ENCODE measurements at regions not wholly inside any gene's neighbourhood (a gene's known extent, or its start where the extent isn't known, plus 50 kb on each side); places are given as distances from the start of the nearest gene placed in this dataset.
A peak's percentile ranks its signal among the peaks of the same experiment; 100 is the strongest.
"Not testable (repeated sequence)": the region's sequence is repeated elsewhere in the genome, so short reads cannot be mapped to it uniquely, and the experiment has no call there.

DNA sequence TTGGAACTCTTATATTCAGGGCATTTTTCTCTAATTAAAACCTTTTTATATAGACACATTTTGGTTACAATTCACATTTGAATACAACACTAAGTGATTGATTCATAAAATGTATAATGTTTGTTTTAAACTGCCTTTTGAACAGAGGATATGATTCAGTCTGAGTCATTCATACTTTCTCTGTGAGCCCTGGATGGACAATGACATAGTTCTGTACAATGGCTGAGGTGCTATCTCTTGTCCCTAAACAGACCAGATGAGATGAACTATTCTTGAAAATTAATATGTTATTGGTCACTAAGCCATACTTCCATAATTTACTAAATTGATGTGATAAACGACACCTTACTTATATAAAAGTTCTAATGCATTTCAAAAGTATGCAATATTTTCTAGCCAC lies 199.7 kb upstream of the ATXN7L3B start:
- no peak for DNase-seq (ENCODE audit: low read depth)

- DNase-seq (ENCODE audit: low read depth), result no peak
These were observed 198.4 kb upstream of the ATXN7L3B start for GRCh38 chr12:74339211-74339610.

DNA sequence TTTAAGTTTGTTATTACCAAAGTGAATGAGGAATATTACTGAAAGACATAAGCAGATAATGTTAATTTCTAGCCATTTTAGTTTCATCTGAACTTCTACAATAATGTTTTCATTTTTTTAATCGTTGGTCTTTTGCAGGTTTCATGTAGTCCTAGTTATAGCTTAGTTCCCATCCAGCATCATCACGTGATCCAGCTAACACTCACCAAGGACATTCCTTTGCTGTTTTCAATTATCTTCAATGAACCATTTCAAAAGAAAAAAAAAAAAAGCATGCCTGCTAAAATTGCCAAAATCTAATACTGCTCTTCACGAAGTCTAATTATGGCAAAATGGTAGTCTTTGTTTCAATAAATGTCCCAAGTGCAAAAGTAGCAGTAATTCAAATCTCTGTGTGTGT lies 187.7 kb upstream of the ATXN7L3B start:
- peak; percentile 26 for DNase-seq (ENCODE audit: low read depth)

GRCh38 chr12:74365178-74365964 lies 172.3 kb upstream of the ATXN7L3B start:
- peak; percentile 52 for DNase-seq (ENCODE audit: low read depth)

GRCh38 chr12:74370608-74371216 lies 166.9 kb upstream of the ATXN7L3B start:
- no peak for DNase-seq (ENCODE audit: low read depth)

GRCh38 chr12:74379114-74379513 lies 158.5 kb upstream of the ATXN7L3B start:
- no peak for DNase-seq (ENCODE audit: low read depth)

DNA sequence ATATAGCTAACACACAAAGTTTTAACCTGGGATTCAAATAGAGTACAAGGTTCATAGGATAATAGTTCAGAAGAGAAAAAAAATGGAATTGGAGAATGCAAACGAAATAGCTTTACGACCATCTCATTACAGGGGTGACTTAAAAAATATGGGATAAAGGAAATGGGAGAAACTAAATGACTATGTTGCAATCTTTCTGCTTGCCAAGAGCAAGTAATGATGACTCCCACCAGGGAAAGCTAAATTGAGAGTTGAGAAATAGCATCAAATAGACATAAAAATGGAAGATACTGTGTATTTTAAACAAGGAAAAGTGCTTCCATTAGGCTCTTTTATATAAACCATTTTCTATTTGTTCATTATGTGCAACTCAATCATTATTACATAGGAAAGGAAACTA lies 155.7 kb upstream of the ATXN7L3B start:
- DNase-seq (ENCODE audit: low read depth), result no peak

DNA sequence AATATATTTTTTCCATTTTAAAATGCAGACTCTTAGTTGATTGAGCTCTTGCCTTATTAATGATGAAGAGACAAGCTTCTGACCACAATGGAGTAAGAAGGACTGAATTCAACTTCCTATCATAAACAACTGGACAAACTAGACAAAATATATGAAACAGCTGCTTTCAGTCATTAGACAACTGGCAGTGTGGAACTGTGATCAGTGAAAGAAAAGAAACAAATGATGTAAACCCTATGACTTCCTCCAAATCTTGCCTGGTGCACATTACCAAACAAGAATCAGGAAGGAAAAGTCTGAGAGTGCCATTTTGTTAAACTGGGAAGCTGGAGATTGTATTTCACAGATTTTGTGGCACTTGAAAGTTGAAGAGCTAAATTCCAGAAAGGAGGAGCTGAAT lies 154.7 kb upstream of the ATXN7L3B start:
- no peak for DNase-seq (ENCODE audit: low read depth)

DNA sequence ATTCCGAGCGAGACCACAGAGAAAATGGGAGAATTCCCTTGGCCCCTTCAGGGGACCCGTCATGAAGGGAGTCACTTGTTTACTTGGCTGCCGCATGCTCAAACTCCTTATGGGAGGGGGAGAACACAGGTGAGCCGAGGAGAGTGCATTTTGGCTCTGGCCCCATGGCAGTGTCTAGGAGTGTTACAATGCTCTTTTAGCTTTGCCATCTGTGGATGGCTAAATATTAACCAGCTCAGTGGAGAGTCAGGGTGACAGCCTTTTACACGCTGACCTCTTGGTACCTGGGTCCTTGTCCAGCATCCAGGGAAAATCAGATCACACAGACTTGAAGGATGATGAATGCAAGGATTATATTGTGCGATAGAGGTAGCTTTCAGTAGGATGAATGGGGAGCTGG lies 146.4 kb upstream of the ATXN7L3B start:
- no peak for DNase-seq (ENCODE audit: low read depth)

DNA sequence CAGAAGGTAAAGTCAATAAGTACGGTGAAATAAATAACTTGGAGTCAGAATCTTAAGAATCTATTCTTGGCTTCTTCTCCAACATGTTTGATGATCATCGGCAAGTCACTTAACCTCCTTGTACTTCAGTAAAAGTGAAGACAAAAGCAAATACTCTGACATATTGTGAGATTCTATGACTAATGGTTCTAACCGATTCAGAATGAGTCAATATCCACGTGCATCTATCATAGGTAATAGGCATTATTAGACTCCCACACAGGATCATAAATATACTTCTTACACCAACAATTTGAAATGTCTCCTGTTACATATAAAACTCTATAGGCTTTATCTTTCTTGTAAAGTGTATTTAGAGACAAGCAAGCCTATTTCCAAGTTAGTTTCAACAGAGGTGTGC lies 144.4 kb upstream of the ATXN7L3B start:
- no peak for DNase-seq (ENCODE audit: low read depth)

DNA sequence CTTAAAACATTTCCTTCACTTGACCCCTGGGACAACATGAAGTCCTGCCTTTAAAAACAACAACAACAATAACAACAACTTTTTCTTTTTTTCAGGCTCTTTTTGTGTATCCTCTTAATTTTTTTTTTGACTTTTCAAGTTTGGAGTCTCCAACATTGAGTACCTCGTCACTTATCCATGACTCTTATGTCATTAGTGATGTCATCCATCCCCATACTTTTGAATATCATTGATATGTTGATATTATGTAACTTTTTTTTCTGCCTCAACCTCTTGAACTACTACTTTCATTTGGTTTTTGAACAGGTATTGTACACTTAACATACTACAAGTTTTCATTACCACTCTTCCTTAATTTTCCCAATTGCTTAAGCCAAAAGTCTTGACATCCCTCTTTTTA lies 143.0 kb upstream of the ATXN7L3B start:
- no peak for DNase-seq (ENCODE audit: low read depth)

- no peak for DNase-seq (ENCODE audit: low read depth)
These were observed 136.6 kb upstream of the ATXN7L3B start for GRCh38 chr12:74401035-74401434.

GRCh38 chr12:74401966-74402365 lies 135.7 kb upstream of the ATXN7L3B start:
- no peak for DNase-seq (ENCODE audit: low read depth)

DNA sequence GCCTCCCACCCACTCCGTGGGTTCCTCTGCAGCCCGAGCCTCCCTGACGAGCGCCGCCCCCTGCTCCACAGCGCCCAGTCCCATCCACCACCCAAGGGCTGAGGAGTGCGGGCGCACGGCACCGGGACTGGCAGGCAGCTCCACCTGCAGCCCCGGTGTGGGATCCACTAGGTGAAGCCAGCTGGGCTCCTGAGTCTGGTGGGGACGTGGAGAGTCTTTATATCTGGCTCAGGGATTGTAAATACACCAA lies 134.5 kb upstream of the ATXN7L3B start:
- not testable (repeated sequence) for DNase-seq (ENCODE audit: low read depth)

GRCh38 chr12:74408601-74409166 lies 129.0 kb upstream of the ATXN7L3B start:
- DNase-seq (ENCODE audit: low read depth), result no peak

DNA sequence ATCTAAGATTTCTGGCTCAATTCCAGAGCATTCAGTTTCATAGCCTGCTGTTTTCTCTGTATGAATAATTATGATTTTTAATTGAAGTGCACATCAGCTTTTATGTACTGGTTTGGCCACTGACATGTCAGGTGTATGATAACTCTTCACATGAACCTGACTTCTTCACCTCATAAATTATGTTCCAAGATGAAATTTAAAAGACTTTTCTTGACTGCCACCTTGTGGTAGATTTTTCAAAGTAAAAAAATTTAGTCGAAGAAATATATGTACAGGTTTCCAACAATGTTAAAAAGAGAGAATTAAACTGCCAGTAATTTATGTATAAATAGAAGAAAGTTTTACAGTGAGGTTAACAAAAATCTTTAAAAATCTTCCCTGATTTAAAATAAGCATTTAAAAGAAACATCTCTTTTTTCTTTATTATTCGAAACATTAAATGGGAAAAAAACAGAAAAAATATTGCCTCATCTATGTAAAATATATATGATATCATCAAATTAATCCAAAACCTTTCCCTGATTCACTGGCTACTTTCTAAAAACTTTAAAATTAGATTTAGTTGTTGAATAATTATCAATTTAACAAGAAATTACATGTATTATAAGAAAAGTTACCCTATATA lies 124.9 kb upstream of the ATXN7L3B start:
- peak; percentile 48 for DNase-seq (ENCODE audit: low read depth)

GRCh38 chr12:74415633-74416032 lies 122.0 kb upstream of the ATXN7L3B start:
- peak; percentile 21 for DNase-seq (ENCODE audit: low read depth)

DNA sequence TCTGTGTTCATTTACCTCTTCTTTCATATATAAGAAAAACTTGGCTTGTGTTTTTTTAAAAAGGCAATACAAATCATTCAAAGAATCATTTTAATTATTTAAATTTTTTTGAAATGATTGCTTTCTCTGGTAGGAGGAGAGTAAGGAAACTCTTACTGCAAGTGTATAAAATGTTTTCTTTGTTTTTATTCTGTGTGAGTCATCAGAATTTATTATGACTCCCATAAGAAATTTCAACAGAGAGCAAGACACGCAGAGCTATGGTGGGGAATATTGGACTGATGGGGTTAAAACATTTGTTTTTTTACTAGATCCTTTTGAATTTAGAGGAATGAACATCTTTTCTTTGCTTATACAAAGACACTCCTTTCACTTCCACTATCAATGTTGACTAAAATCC lies 119.1 kb upstream of the ATXN7L3B start:
- no peak for DNase-seq (ENCODE audit: low read depth)

DNA sequence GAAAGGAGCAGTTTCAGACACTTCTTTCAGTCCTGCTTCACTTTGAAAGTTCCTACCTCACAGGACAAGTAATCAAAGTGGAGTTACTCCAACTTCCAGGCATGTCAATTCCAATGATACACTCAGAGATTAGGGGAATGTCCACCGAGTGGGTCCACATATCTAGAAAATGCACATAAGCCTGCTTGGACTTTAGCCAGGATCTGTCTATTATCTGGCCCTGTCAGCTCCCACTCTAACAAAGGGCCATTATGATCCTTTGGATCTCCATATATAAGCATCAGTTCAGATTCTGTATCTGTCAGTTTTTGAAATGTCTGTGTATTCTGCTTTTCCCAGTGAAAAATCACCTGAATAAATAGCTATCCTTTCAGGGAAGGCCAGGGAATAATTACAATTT lies 112.9 kb upstream of the ATXN7L3B start:
- DNase-seq (ENCODE audit: low read depth), result no peak

DNA sequence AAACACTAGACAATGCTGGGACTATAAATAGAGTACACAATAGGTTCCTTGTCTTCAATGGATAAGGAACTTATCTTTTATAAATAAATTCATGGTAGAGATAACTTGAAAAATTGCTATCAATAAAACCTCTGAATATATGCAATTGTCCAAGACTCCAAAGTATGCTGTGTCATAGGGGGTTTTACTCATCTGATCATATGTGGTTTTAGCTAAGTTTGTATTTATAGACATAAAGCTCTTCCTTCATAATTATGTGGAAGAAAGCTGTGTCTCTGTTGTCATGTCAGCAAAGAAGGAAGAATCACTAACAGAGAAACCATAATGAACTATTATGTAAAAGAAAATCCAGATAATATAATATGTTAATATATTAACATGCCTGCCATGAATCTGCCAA lies 111.5 kb upstream of the ATXN7L3B start:
- DNase-seq (ENCODE audit: low read depth), result no peak

GRCh38 chr12:74429535-74429934 lies 108.1 kb upstream of the ATXN7L3B start:
- DNase-seq (ENCODE audit: low read depth), result no peak

DNA sequence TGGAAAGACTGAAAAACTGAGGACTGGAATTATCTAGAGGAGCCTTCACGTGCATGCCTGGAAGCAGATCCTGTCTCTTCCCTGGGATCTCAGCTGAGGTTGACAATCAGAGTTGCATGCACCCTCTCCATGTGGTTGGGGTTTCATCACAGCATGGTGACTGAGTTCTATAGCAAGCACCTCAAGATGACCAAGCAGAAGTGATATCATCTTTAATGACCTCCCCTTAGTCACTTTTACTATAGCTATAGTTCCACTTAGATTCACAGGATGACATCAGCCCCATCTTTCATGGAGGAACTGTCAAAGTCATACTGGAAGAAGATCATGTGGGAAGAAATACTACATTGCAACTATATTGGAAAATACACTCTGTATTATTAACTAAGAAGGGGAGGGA lies 105.8 kb upstream of the ATXN7L3B start:
- no peak for DNase-seq (ENCODE audit: low read depth)

DNA sequence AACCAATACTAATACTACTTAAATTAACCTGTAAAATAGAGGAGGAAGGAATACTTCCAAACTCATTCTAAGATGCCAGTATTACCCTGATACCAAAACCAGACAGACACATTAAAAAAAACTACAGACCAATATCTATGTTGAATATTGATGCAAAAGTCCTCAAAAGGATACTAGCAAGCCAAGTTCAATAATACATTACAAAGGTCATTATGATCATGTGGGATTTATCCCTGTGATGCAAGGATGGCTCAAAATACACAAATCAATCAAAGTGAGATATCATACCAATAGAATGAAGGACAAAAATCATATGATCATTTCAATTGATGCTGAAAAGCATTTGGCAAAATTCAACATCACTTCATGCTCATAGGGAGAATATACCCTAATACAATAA lies 97.2 kb upstream of the ATXN7L3B start:
- DNase-seq (ENCODE audit: low read depth), result no peak
